WTC11 (cell line): ENCODE measurements at regions not wholly inside any gene's neighbourhood (a gene's known extent, or its start where the extent isn't known, plus 50 kb on each side); places are given as distances from the start of the nearest gene placed in this dataset.

Experiments
- ATAC-seq: fragments of 200-7000 bp; cut with Tn5 transposase; 2 replicates; pipeline ENCODE4 v1.10.0; 2021; ENCODE audit warnings: mild to moderate bottlenecking, moderate library complexity
- CTCF ChIA-PET: fragments of 300-600 bp; sonication (Branson Sonifier 250); formaldehyde crosslinking; loops from one replicate; lab custom pipeline; 2021; ENCODE audit warnings: antibody characterized with exemption; lab: Charles Lee
- POLR2A ChIA-PET: fragments of 350-600 bp; sonication (Branson Sonifier 250); formaldehyde crosslinking; loops from one replicate; lab custom pipeline; 2021; ENCODE audit warnings: antibody characterized with exemption; lab: Charles Lee
- DNase-seq: peaks from one replicate; pipeline ENCODE4 v3.0.0; 2021; ENCODE audit warnings: low spot score
- H3K27ac Mint-ChIP-seq: 2 replicates; pipeline ENCODE4 v1.8.0; 2021; ENCODE audit warnings: mixed read lengths
- H3K27me3 Mint-ChIP-seq: 2 replicates; pipeline ENCODE4 v1.8.0; 2021; ENCODE audit warnings: low read depth, mild to moderate bottlenecking, moderate library complexity, mixed read lengths
- H3K36me3 Mint-ChIP-seq: 2 replicates; pipeline ENCODE4 v1.8.0; 2021; ENCODE audit warnings: mixed read lengths
- H3K4me1 Mint-ChIP-seq: 2 replicates; pipeline ENCODE4 v1.8.0; 2022; ENCODE audit warnings: mixed read lengths
- H3K4me3 Mint-ChIP-seq: 2 replicates; pipeline ENCODE4 v1.8.0; 2021; ENCODE audit warnings: mild to moderate bottlenecking, moderate library complexity, mixed read lengths
- H3K9me3 Mint-ChIP-seq: 2 replicates; pipeline ENCODE4 v1.8.0; 2021; ENCODE audit warnings: mixed read lengths
- AR ChIP-seq: fragments of 250-450 bp; sonication (Bioruptor Pico); IDR thresholded peaks from 2 replicates; pipeline ENCODE4 v1.9.0; 2021; ENCODE audit warnings: mild to moderate bottlenecking
- ATF1 ChIP-seq: sonication (generic); formaldehyde crosslinking; IDR thresholded peaks from 2 replicates; pipeline ENCODE4 v1.8.1; 2023; ENCODE audit warnings: mild to moderate bottlenecking, moderate library complexity, missing genetic modification reagents
- ATF6 ChIP-seq: sonication (generic); formaldehyde crosslinking; IDR thresholded peaks from 2 replicates; pipeline ENCODE4 v1.8.1; 2023; ENCODE audit warnings: mild to moderate bottlenecking, missing genetic modification reagents
- JUN ChIP-seq: sonication (generic); formaldehyde crosslinking; IDR thresholded peaks from 2 replicates; pipeline ENCODE4 v1.8.0; 2023; ENCODE audit warnings: mild to moderate bottlenecking, missing genetic modification reagents
- MAX ChIP-seq: sonication (generic); formaldehyde crosslinking; IDR thresholded peaks from 2 replicates; pipeline ENCODE4 v1.8.0; 2022; ENCODE audit warnings: mild to moderate bottlenecking, missing genetic modification reagents
- MYBL2 ChIP-seq: sonication (generic); formaldehyde crosslinking; IDR thresholded peaks from 2 replicates; pipeline ENCODE4 v1.8.1; 2023; ENCODE audit warnings: mild to moderate bottlenecking, moderate library complexity, missing genetic modification reagents
- NR1H2 ChIP-seq: sonication (generic); formaldehyde crosslinking; IDR thresholded peaks from 2 replicates; pipeline ENCODE4 v1.9.0; 2021; ENCODE audit warnings: mild to moderate bottlenecking, moderate library complexity, missing genetic modification reagents
- SP1 ChIP-seq: sonication (generic); formaldehyde crosslinking; conservative IDR thresholded peaks from 2 replicates; pipeline ENCODE4 v1.8.1; 2022; ENCODE audit warnings: missing genetic modification reagents
- TCF7 ChIP-seq: sonication (generic); formaldehyde crosslinking; IDR thresholded peaks from 2 replicates; pipeline ENCODE4 v1.8.0; 2022; ENCODE audit warnings: mild to moderate bottlenecking, low read depth, missing genetic modification reagents, moderate library complexity
- TP53 ChIP-seq: sonication (generic); formaldehyde crosslinking; IDR thresholded peaks from 2 replicates; pipeline ENCODE4 v1.8.1; 2023; ENCODE audit warnings: mild to moderate bottlenecking, missing genetic modification reagents
- ZBTB43 ChIP-seq: sonication (generic); formaldehyde crosslinking; IDR thresholded peaks from 2 replicates; pipeline ENCODE4 v1.8.1; 2023; ENCODE audit warnings: mild to moderate bottlenecking, missing genetic modification reagents
- ZNF138 ChIP-seq: sonication (generic); formaldehyde crosslinking; conservative IDR thresholded peaks from 2 replicates; pipeline ENCODE4 v1.8.1; 2022; ENCODE audit warnings: mild to moderate bottlenecking, moderate library complexity, missing genetic modification reagents
- ZNF281 ChIP-seq: sonication (generic); formaldehyde crosslinking; IDR thresholded peaks from 2 replicates; pipeline ENCODE4 v1.8.0; 2023; ENCODE audit warnings: mild to moderate bottlenecking, missing genetic modification reagents
- ZNF423 ChIP-seq: fragments of 250-450 bp; sonication (Bioruptor Pico); IDR thresholded peaks from 2 replicates; pipeline ENCODE4 v2.1.2; 2022; ENCODE audit warnings: mild to moderate bottlenecking, moderate library complexity
- TF ChIP-seq, protein P1 (sequence below): sonication (generic); formaldehyde crosslinking; IDR thresholded peaks from 2 replicates; pipeline ENCODE4 v1.8.1; 2022; ENCODE audit warnings: mild to moderate bottlenecking, missing genetic modification reagents, moderate library complexity, borderline replicate concordance
- TF ChIP-seq, protein P2 (sequence below): fragments of 250-450 bp; sonication (Bioruptor Pico); IDR thresholded peaks from 2 replicates; pipeline ENCODE4 v1.9.0; 2021; ENCODE audit warnings: mild to moderate bottlenecking
- TF ChIP-seq, protein P3 (sequence below): fragments of 250-450 bp; sonication (Bioruptor Pico); conservative IDR thresholded peaks from 2 replicates; pipeline ENCODE4 v1.9.0; 2021; ENCODE audit warnings: mild to moderate bottlenecking
- TF ChIP-seq, protein P4 (sequence below): sonication (generic); formaldehyde crosslinking; IDR thresholded peaks from 2 replicates; pipeline ENCODE4 v1.8.1; 2022; ENCODE audit warnings: mild to moderate bottlenecking, moderate library complexity, missing genetic modification reagents
- TF ChIP-seq, protein P5 (sequence below): fragments of 250-450 bp; sonication (Bioruptor Pico); IDR thresholded peaks from 2 replicates; pipeline ENCODE4 v1.8.0; 2021; ENCODE audit warnings: mild to moderate bottlenecking

GRCh38 chr11:126129727-126130671 lies 67.3 kb upstream of the CDON start (continued):
- TF ChIP-seq ATF6 (no peak), ZNF281 (CRISPR knock-in tag) (no peak), JUN (CRISPR knock-in tag) (no peak), ZNF423 (CRISPR knock-in tag) (no peak), ATF1 (no peak)

GRCh38 chr11:126127898-126128297 lies 65.2 kb upstream of the CDON start:
- no peaks in the 10 kb centered on the region for H3K27me3 Mint-ChIP-seq
- no peak overlapping the region for H3K27ac Mint-ChIP-seq
- no peaks in the 10 kb centered on the region for H3K9me3 Mint-ChIP-seq
- no peaks in the 10 kb centered on the region for H3K36me3 Mint-ChIP-seq
- H3K4me3 Mint-ChIP-seq: no peak overlapping the region
- peaks cover 32% of the 10 kb centered on the region for H3K4me1 Mint-ChIP-seq
- DNase-seq (no peak), ATAC-seq (peak; percentile 22; the same call in 1 of the 2 replicates)
- ChIA-PET POLR2A (no interaction called here), CTCF (interaction anchor here (0.5 kb wide), 1 partner anchor 52 kb away, joined by 3 read pairs; no protein-coding TSS in a partner anchor)
- TF ChIP-seq MAX (no peak), TP53 (CRISPR knock-in tag) (no peak), ZNF423 (CRISPR knock-in tag) (no peak), AR (no peak), ZBTB43 (CRISPR knock-in tag) (no peak), NR1H2 (no peak), SP1 (CRISPR knock-in tag) (no peak), ZNF138 (CRISPR knock-in tag) (no peak), MYBL2 (CRISPR knock-in tag) (no peak), TCF7 (no peak)
- TF ChIP-seq, protein P1, sequence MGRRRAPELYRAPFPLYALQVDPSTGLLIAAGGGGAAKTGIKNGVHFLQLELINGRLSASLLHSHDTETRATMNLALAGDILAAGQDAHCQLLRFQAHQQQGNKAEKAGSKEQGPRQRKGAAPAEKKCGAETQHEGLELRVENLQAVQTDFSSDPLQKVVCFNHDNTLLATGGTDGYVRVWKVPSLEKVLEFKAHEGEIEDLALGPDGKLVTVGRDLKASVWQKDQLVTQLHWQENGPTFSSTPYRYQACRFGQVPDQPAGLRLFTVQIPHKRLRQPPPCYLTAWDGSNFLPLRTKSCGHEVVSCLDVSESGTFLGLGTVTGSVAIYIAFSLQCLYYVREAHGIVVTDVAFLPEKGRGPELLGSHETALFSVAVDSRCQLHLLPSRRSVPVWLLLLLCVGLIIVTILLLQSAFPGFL: no peak
- TF ChIP-seq, protein P2, sequence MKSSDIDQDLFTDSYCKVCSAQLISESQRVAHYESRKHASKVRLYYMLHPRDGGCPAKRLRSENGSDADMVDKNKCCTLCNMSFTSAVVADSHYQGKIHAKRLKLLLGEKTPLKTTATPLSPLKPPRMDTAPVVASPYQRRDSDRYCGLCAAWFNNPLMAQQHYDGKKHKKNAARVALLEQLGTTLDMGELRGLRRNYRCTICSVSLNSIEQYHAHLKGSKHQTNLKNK: no peak
- TF ChIP-seq, protein P3, sequence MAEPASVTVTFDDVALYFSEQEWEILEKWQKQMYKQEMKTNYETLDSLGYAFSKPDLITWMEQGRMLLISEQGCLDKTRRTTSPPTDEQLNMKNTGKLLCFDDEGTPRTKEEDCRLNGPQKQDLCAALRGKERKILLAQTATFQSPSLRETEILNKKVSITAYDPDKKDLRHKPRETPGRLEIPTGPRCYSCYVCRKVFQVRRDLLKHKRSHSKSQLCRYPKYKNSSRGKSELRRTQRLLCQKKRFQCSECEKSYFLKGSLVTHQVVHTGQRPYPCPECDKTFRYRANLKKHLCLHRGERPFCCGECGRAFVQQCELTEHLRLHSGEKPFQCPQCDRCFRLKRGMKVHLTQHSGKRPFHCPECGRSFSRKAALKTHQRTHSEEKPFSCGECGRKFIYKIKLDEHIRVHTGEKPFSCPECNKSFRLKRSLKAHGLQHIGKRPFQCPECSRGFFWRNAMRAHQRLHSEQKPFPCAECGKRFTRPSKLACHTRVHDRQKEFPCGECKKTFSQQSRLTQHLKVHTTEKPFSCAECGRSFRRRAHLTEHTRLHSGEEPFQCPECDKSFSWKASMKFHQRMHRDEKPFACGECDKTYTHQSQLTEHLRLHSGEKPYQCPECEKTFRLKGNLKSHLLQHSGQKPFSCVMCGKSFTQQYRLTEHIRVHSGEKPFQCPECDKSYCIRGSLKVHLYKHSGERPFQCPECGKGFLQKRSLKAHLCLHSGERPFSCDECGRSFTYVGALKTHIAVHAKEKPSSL: no peak
- TF ChIP-seq, protein P4, sequence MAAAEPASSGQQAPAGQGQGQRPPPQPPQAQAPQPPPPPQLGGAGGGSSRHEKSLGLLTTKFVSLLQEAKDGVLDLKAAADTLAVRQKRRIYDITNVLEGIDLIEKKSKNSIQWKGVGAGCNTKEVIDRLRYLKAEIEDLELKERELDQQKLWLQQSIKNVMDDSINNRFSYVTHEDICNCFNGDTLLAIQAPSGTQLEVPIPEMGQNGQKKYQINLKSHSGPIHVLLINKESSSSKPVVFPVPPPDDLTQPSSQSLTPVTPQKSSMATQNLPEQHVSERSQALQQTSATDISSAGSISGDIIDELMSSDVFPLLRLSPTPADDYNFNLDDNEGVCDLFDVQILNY: no peak
- TF ChIP-seq, protein P5, sequence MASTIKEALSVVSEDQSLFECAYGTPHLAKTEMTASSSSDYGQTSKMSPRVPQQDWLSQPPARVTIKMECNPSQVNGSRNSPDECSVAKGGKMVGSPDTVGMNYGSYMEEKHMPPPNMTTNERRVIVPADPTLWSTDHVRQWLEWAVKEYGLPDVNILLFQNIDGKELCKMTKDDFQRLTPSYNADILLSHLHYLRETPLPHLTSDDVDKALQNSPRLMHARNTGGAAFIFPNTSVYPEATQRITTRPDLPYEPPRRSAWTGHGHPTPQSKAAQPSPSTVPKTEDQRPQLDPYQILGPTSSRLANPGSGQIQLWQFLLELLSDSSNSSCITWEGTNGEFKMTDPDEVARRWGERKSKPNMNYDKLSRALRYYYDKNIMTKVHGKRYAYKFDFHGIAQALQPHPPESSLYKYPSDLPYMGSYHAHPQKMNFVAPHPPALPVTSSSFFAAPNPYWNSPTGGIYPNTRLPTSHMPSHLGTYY: no peak
